H9 (cell line): ENCODE measurements at regions not wholly inside any gene's neighbourhood (a gene's known extent, or its start where the extent isn't known, plus 50 kb on each side); places are given as distances from the start of the nearest gene placed in this dataset.

ENCODE experiments used
- DNase-seq: peaks from one replicate; pipeline ENCODE4 v3.0.0-alpha.2; 2017
- H2AFZ ChIP-seq: one replicate; pipeline ENCODE4 v1.6.1; 2013; ENCODE audit warnings: mild to moderate bottlenecking, low read length, control low read depth, moderate library complexity
- H2AK5ac ChIP-seq: 2 replicates; pipeline ENCODE4 v1.6.1; 2013; ENCODE audit warnings: low read length, control low read depth, mixed read lengths; ENCODE audit not compliant: insufficient read length
- H2BK120ac ChIP-seq: one replicate; pipeline ENCODE4 v1.6.1; 2013; ENCODE audit warnings: low read depth, mild to moderate bottlenecking, low read length, control low read depth, inconsistent platforms; ENCODE audit not compliant: poor library complexity, severe bottlenecking
- H2BK12ac ChIP-seq: 2 replicates; pipeline ENCODE4 v1.6.1; 2013; ENCODE audit warnings: low read length, control low read depth, mixed read lengths, low read depth; ENCODE audit not compliant: insufficient read length
- H2BK15ac ChIP-seq: 2 replicates; pipeline ENCODE4 v1.6.1; 2013; ENCODE audit warnings: low read depth, low read length, control low read depth
- H2BK20ac ChIP-seq: one replicate; pipeline ENCODE4 v1.6.1; 2013; ENCODE audit warnings: low read depth, mild to moderate bottlenecking, low read length, control low read depth, inconsistent platforms; ENCODE audit not compliant: poor library complexity, severe bottlenecking
- H2BK5ac ChIP-seq: 2 replicates; pipeline ENCODE4 v1.6.1; 2013; ENCODE audit warnings: low read length, control low read depth, mixed read lengths; ENCODE audit not compliant: insufficient read length
- H3K14ac ChIP-seq: 2 replicates; pipeline ENCODE4 v1.6.1; 2013; ENCODE audit warnings: low read length, control low read depth; ENCODE audit not compliant: insufficient read depth
- H3K18ac ChIP-seq: 2 replicates; pipeline ENCODE4 v1.6.1; 2013; ENCODE audit warnings: low read depth, mild to moderate bottlenecking, mixed read lengths, low read length, control low read depth; ENCODE audit not compliant: insufficient read length
- H3K23ac ChIP-seq: 2 replicates; pipeline ENCODE4 v1.6.1; 2013; ENCODE audit warnings: low read length, control low read depth, mixed read lengths, low read depth; ENCODE audit not compliant: insufficient read length
- H3K23me2 ChIP-seq: 2 replicates; pipeline ENCODE4 v1.6.1; 2013; ENCODE audit warnings: low read depth, mild to moderate bottlenecking, mixed read lengths, low read length, control low read depth; ENCODE audit not compliant: insufficient read length, poor library complexity, severe bottlenecking
- H3K27ac ChIP-seq: 2 replicates; pipeline ENCODE4 v1.5.1; 2013; ENCODE audit warnings: low read length, control low read depth, mixed read lengths, low read depth; ENCODE audit not compliant: insufficient read length
- H3K27me3 ChIP-seq: 2 replicates; pipeline ENCODE4 v1.6.1; 2013; ENCODE audit warnings: low read length, control low read depth, inconsistent platforms; ENCODE audit not compliant: insufficient read depth
- H3K4ac ChIP-seq: 2 replicates; pipeline ENCODE4 v1.6.1; 2013; ENCODE audit warnings: low read depth, mild to moderate bottlenecking, control low read depth, inconsistent platforms, low read length, moderate library complexity
- H3K4me1 ChIP-seq: 2 replicates; pipeline ENCODE4 v1.6.1; 2013; ENCODE audit warnings: low read length, control low read depth, inconsistent platforms; ENCODE audit not compliant: insufficient read depth
- H3K4me2 ChIP-seq: 2 replicates; pipeline ENCODE4 v1.6.1; 2013; ENCODE audit warnings: low read length, control low read depth, mixed read lengths; ENCODE audit not compliant: insufficient read length, insufficient read depth
- H3K56ac ChIP-seq: 2 replicates; pipeline ENCODE4 v1.6.1; 2013; ENCODE audit warnings: low read depth, mild to moderate bottlenecking, mixed read lengths, low read length, control low read depth; ENCODE audit not compliant: insufficient read length
- H3K79me1 ChIP-seq: 2 replicates; pipeline ENCODE4 v1.6.1; 2013; ENCODE audit warnings: low read depth, mild to moderate bottlenecking, moderate library complexity, low read length, control low read depth, inconsistent platforms; ENCODE audit not compliant: insufficient read depth, poor library complexity, severe bottlenecking
- H3K79me2 ChIP-seq: 2 replicates; pipeline ENCODE4 v1.6.1; 2013; ENCODE audit warnings: low read length, control low read depth, inconsistent platforms; ENCODE audit not compliant: insufficient read depth
- H3K9ac ChIP-seq: 2 replicates; pipeline ENCODE4 v1.6.1; 2013; ENCODE audit warnings: low read length, control low read depth, mixed read lengths; ENCODE audit not compliant: insufficient read length; ENCODE audit errors: extremely low read depth
- H3K9me3 ChIP-seq: one replicate; pipeline ENCODE4 v1.6.1; 2013; ENCODE audit warnings: low read depth, low read length, inconsistent platforms; ENCODE audit not compliant: control insufficient read depth
- H3T11ph ChIP-seq: one replicate; pipeline ENCODE4 v1.6.1; 2013; ENCODE audit warnings: mild to moderate bottlenecking, low read length, control low read depth, inconsistent platforms
- H4K20me1 ChIP-seq: one replicate; pipeline ENCODE4 v1.6.1; 2013; ENCODE audit not compliant: control insufficient read depth, insufficient read length, insufficient read depth
- H4K5ac ChIP-seq: 2 replicates; pipeline ENCODE4 v1.6.1; 2013; ENCODE audit warnings: low read depth, mild to moderate bottlenecking, mixed read lengths, low read length, control low read depth; ENCODE audit not compliant: insufficient read length
- H4K8ac ChIP-seq: replicated peaks from 2 replicates; pipeline ENCODE4 v1.6.1; 2013; ENCODE audit warnings: low read length, control low read depth, mixed read lengths, low read depth; ENCODE audit not compliant: insufficient read length
- H4K91ac ChIP-seq: 2 replicates; pipeline ENCODE4 v1.6.1; 2013; ENCODE audit warnings: low read depth, mild to moderate bottlenecking, moderate library complexity, mixed read lengths, low read length, control low read depth; ENCODE audit not compliant: insufficient read length
- H3K27ac Mint-ChIP-seq, 3 experiments: 2 replicates in 2 of 3; 3 replicates in 1 of 3; pipeline ENCODE4 v1.8.0; 2020 to 2021; ENCODE audit warnings: mixed read lengths in 3 of 3, mild to moderate bottlenecking in 1 of 3, moderate library complexity in 1 of 3
- H3K27me3 Mint-ChIP-seq: 2 replicates; pipeline ENCODE4 v1.8.0; 2021; ENCODE audit warnings: low read depth, mild to moderate bottlenecking, moderate library complexity, mixed read lengths
- H3K36me3 Mint-ChIP-seq, 3 experiments: 2 replicates in 2 of 3; 3 replicates in 1 of 3; pipeline ENCODE4 v1.8.0; 2020 to 2021; ENCODE audit warnings: low read depth in 3 of 3, mixed read lengths in 3 of 3; ENCODE audit not compliant: insufficient read depth in 1 of 3
- H3K4me1 Mint-ChIP-seq, 2 experiments: 2 replicates each; pipeline ENCODE4 v1.8.0; 2020; ENCODE audit warnings: mixed read lengths in 2 of 2
- H3K4me3 Mint-ChIP-seq, 2 experiments: 2 replicates in 1 of 2; 3 replicates in 1 of 2; pipeline ENCODE4 v1.8.0; 2020 to 2021; ENCODE audit warnings: mild to moderate bottlenecking in 2 of 2, mixed read lengths in 2 of 2, moderate library complexity in 1 of 2
- H3K9me3 Mint-ChIP-seq, 2 experiments: 2 replicates in 1 of 2; 3 replicates in 1 of 2; pipeline ENCODE4 v1.8.0; 2020; ENCODE audit warnings: mild to moderate bottlenecking in 2 of 2, mixed read lengths in 2 of 2, moderate library complexity in 1 of 2
- WGBS: extraction: QIAGEN DNeasy Blood & Tissue Kit; methylation state at CpG from one replicate; pipeline ENCODE4 v1.1.7; 2013; ENCODE audit warnings: missing lambda C conversion rate, low lambda C conversion rate, mixed read lengths; ENCODE audit not compliant: insufficient read length; ENCODE audit errors: extremely low coverage; 5-methylcytosine and 5-hydroxymethylcytosine counted together
- TF ChIP-seq, protein P1 (sequence below): fragments of 200-600 bp; sonication (generic); conservative IDR thresholded peaks from 3 replicates; pipeline ENCODE4 v1.8.0; 2021; ENCODE audit warnings: antibody characterized with exemption, mild to moderate bottlenecking

DNA sequence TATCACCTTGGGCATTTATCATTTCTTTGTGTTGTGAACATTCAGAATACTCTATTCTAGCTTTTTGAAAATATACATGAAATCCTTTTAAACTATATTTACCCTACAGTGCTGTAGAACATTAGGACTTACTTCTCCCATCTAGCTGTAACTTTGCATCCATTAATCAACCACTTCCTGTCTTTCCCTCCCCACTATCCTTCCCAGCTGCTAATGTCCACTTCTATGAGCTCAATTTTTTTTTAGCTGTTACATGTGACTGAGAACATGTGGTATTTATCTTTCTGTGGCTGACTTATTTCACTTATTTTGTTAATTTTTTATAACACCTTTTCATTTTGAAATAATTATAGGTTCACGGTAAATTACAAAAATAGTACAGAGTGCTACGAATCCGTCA, 136.0 kb downstream of the LMNTD1 start:
- H3K4me3 Mint-ChIP-seq, result no peak overlapping the region

More for the DNA sequence above, 136.0 kb downstream of the LMNTD1 start:
- Histone ChIP-seq H2BK20ac (no peak overlapping the region), H2AK5ac (no peak overlapping the region), H3K23me2 (no peaks in the 10 kb centered on the region), H3K9me3 (no peaks in the 10 kb centered on the region), H4K91ac (no peak overlapping the region), H2BK5ac (no peak overlapping the region), H2BK12ac (no peak overlapping the region), H3K23ac (no peak overlapping the region), H3K9ac (no peak overlapping the region), H3K79me1 (no peaks in the 10 kb centered on the region), H2BK15ac (no peak overlapping the region), H3K4me2 (no peak overlapping the region), H4K8ac (no peak overlapping the region), H3K27ac (no peak overlapping the region), H4K20me1 (no peaks in the 10 kb centered on the region), H3K4me1 (no peaks in the 10 kb centered on the region), H3K79me2 (no peaks in the 10 kb centered on the region), H3K56ac (no peak overlapping the region), H3K14ac (no peak overlapping the region), H3K18ac (no peak overlapping the region), H3T11ph (no peak overlapping the region), H2BK120ac (no peak overlapping the region), H3K27me3 (no peaks in the 10 kb centered on the region), H4K5ac (no peak overlapping the region), H2AFZ (no peak overlapping the region), H3K4ac (no peak overlapping the region)
- no peaks in the 10 kb centered on the region for H3K4me1 Mint-ChIP-seq
- peaks cover 2% of the 10 kb centered on the region; the same call in 1 of the 2 replicates for H3K27me3 Mint-ChIP-seq
- no peaks in the 10 kb centered on the region for H3K36me3 Mint-ChIP-seq
- H3K9me3 Mint-ChIP-seq, result no peaks in the 10 kb centered on the region; a peak in 1 of 5 replicates
- TF ChIP-seq, protein P1, sequence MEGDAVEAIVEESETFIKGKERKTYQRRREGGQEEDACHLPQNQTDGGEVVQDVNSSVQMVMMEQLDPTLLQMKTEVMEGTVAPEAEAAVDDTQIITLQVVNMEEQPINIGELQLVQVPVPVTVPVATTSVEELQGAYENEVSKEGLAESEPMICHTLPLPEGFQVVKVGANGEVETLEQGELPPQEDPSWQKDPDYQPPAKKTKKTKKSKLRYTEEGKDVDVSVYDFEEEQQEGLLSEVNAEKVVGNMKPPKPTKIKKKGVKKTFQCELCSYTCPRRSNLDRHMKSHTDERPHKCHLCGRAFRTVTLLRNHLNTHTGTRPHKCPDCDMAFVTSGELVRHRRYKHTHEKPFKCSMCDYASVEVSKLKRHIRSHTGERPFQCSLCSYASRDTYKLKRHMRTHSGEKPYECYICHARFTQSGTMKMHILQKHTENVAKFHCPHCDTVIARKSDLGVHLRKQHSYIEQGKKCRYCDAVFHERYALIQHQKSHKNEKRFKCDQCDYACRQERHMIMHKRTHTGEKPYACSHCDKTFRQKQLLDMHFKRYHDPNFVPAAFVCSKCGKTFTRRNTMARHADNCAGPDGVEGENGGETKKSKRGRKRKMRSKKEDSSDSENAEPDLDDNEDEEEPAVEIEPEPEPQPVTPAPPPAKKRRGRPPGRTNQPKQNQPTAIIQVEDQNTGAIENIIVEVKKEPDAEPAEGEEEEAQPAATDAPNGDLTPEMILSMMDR, result no peak
- no peak for DNase-seq
- WGBS, result no CpG with 5 or more reads among the region's 3 CpGs
- no peak overlapping the region for H3K27ac Mint-ChIP-seq
